DOHH2 (cell line): ENCODE measurements at regions not wholly inside any gene's neighbourhood (a gene's known extent, or its start where the extent isn't known, plus 50 kb on each side); places are given as distances from the start of the nearest gene placed in this dataset.

ENCODE experiments used
- H3F3A ChIP-seq: fragments of 200-600 bp; sonication (generic), shearing (Covaris generic); 2 replicates; pipeline ENCODE4 v1.6.0; 2016; ENCODE audit warnings: antibody characterized with exemption, mild to moderate bottlenecking; ENCODE audit not compliant: control insufficient read depth, insufficient read depth
- H3K27ac ChIP-seq: fragments of 200-600 bp; sonication (generic); 2 replicates; pipeline ENCODE4 v1.5.1; 2014; ENCODE audit warnings: low read depth, mild to moderate bottlenecking, low read length, moderate library complexity
- H3K27me3 ChIP-seq: fragments of 200-600 bp; sonication (generic); 2 replicates; pipeline ENCODE4 v1.6.1; 2014; ENCODE audit warnings: mild to moderate bottlenecking, low read length, mixed read lengths; ENCODE audit not compliant: control insufficient read depth
- H3K36me3 ChIP-seq: fragments of 200-600 bp; sonication (generic); 2 replicates; pipeline ENCODE4 v1.6.1; 2014; ENCODE audit warnings: mild to moderate bottlenecking, low read length, moderate library complexity, mixed read lengths; ENCODE audit not compliant: control insufficient read depth
- H3K4me1 ChIP-seq: fragments of 200-600 bp; sonication (generic); 2 replicates; pipeline ENCODE4 v1.6.1; 2014; ENCODE audit warnings: mild to moderate bottlenecking, low read length, mixed read lengths; ENCODE audit not compliant: control insufficient read depth
- H3K4me2 ChIP-seq: fragments of 200-600 bp; sonication (generic); 2 replicates; pipeline ENCODE4 v1.6.0; 2014; ENCODE audit warnings: mild to moderate bottlenecking, low read length, moderate library complexity
- H3K4me3 ChIP-seq: fragments of 200-600 bp; sonication (generic); 2 replicates; pipeline ENCODE4 v1.5.1; 2014; ENCODE audit warnings: mild to moderate bottlenecking, low read length, mixed read lengths
- H3K79me2 ChIP-seq: fragments of 200-600 bp; sonication (generic); 2 replicates; pipeline ENCODE4 v1.6.1; 2014; ENCODE audit warnings: mild to moderate bottlenecking, low read length, mixed read lengths; ENCODE audit not compliant: control insufficient read depth
- H3K9me2 ChIP-seq: fragments of 200-600 bp; sonication (generic); replicated peaks from 2 replicates; pipeline ENCODE4 v1.6.1; 2014; ENCODE audit warnings: mild to moderate bottlenecking, low read length, mixed read lengths; ENCODE audit not compliant: control insufficient read depth
- H3K9me3 ChIP-seq: fragments of 200-600 bp; sonication (generic); 2 replicates; pipeline ENCODE4 v1.6.1; 2014; ENCODE audit warnings: antibody characterized with exemption, low read length, mixed read lengths; ENCODE audit not compliant: control insufficient read depth, insufficient read depth
- H4K20me1 ChIP-seq: fragments of 200-600 bp; sonication (generic); 2 replicates; pipeline ENCODE4 v1.6.0; 2014; ENCODE audit warnings: low read depth, mild to moderate bottlenecking, antibody characterized with exemption, low read length, moderate library complexity; ENCODE audit not compliant: control insufficient read depth, insufficient read depth
- EZH2phosphoT487 ChIP-seq: fragments of 200-600 bp; sonication (generic); IDR thresholded peaks from 2 replicates; pipeline ENCODE4 v1.6.1; 2017; ENCODE audit warnings: borderline replicate concordance, mild to moderate bottlenecking, antibody characterized with exemption, low read length, moderate library complexity, mixed read lengths
- TF ChIP-seq, protein P1 (sequence below): fragments of 200-600 bp; sonication (generic); IDR thresholded peaks from one replicate; pipeline ENCODE4 v1.5.1; 2014; ENCODE audit warnings: antibody characterized with exemption, mild to moderate bottlenecking, low read depth, low read length; ENCODE audit not compliant: poor library complexity, severe bottlenecking

- TF ChIP-seq, protein P1, sequence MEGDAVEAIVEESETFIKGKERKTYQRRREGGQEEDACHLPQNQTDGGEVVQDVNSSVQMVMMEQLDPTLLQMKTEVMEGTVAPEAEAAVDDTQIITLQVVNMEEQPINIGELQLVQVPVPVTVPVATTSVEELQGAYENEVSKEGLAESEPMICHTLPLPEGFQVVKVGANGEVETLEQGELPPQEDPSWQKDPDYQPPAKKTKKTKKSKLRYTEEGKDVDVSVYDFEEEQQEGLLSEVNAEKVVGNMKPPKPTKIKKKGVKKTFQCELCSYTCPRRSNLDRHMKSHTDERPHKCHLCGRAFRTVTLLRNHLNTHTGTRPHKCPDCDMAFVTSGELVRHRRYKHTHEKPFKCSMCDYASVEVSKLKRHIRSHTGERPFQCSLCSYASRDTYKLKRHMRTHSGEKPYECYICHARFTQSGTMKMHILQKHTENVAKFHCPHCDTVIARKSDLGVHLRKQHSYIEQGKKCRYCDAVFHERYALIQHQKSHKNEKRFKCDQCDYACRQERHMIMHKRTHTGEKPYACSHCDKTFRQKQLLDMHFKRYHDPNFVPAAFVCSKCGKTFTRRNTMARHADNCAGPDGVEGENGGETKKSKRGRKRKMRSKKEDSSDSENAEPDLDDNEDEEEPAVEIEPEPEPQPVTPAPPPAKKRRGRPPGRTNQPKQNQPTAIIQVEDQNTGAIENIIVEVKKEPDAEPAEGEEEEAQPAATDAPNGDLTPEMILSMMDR = no peak
- no peak for TF ChIP-seq EZH2phosphoT487
- Histone ChIP-seq H3K9me3 (no peaks in the 10 kb centered on the region), H3F3A (no peaks in the 10 kb centered on the region), H3K27me3 (no peaks in the 10 kb centered on the region), H3K4me3 (no peak overlapping the region), H3K27ac (no peak overlapping the region), H3K36me3 (no peaks in the 10 kb centered on the region), H3K9me2 (no peaks in the 10 kb centered on the region), H4K20me1 (no peaks in the 10 kb centered on the region), H3K79me2 (no peaks in the 10 kb centered on the region), H3K4me1 (no peaks in the 10 kb centered on the region), H3K4me2 (no peak overlapping the region)
These were observed 123.8 kb upstream of the CHRM3 start for GRCh38 chr1:239262538-239262937.

GRCh38 chr1:239261521-239261920 lies 124.8 kb upstream of the CHRM3 start:
- no peaks in the 10 kb centered on the region for H3K4me1 ChIP-seq
- H3K27me3 ChIP-seq = no peaks in the 10 kb centered on the region
- H3K79me2 ChIP-seq = no peaks in the 10 kb centered on the region
- TF ChIP-seq, protein P1 = no peak
- TF ChIP-seq EZH2phosphoT487 = no peak
- H3F3A ChIP-seq = no peaks in the 10 kb centered on the region
- no peak overlapping the region for H3K27ac ChIP-seq
- H3K9me3 ChIP-seq = no peaks in the 10 kb centered on the region
- no peaks in the 10 kb centered on the region for H3K9me2 ChIP-seq
- H4K20me1 ChIP-seq = no peaks in the 10 kb centered on the region
- H3K4me3 ChIP-seq = no peak overlapping the region
- no peak overlapping the region for H3K4me2 ChIP-seq
- H3K36me3 ChIP-seq = no peaks in the 10 kb centered on the region

DNA sequence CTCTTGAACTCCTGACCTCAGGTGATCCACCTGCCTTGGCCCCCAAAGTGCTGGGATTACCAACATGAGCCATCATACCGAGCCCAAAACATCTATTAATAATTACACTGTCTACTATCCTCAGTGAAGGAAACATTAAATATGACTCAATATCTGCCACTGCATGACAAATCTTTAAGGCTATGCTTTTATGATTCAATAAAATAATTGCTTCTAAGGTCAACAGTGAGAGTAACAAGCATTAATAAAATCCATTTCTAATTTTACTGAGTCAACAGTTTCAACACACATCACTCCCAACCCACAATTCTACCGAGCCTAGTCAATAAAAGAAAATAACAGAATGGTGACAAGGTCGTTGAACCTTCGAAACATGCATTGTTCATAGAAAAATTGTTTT lies 125.5 kb upstream of the CHRM3 start:
- Histone ChIP-seq H3K4me1 (no peaks in the 10 kb centered on the region), H3K4me3 (no peak overlapping the region), H3K36me3 (no peaks in the 10 kb centered on the region), H3F3A (no peaks in the 10 kb centered on the region), H3K9me3 (no peaks in the 10 kb centered on the region), H3K79me2 (no peaks in the 10 kb centered on the region), H3K27ac (no peak overlapping the region), H4K20me1 (no peaks in the 10 kb centered on the region), H3K27me3 (no peaks in the 10 kb centered on the region), H3K9me2 (no peaks in the 10 kb centered on the region), H3K4me2 (no peak overlapping the region)
- no peak for TF ChIP-seq EZH2phosphoT487
- TF ChIP-seq, protein P1 = no peak
